HG03565 (cell line): ENCODE measurements at regions not wholly inside any gene's neighbourhood (a gene's known extent, or its start where the extent isn't known, plus 50 kb on each side); places are given as distances from the start of the nearest gene placed in this dataset.

ENCODE experiments used
- ATAC-seq: cut with Tn5 transposase; IDR thresholded peaks from one replicate; pipeline ENCODE4 v1.9.1; 2021; ENCODE audit warnings: mild to moderate bottlenecking, moderate library complexity; ENCODE audit not compliant: unreplicated experiment

DNA sequence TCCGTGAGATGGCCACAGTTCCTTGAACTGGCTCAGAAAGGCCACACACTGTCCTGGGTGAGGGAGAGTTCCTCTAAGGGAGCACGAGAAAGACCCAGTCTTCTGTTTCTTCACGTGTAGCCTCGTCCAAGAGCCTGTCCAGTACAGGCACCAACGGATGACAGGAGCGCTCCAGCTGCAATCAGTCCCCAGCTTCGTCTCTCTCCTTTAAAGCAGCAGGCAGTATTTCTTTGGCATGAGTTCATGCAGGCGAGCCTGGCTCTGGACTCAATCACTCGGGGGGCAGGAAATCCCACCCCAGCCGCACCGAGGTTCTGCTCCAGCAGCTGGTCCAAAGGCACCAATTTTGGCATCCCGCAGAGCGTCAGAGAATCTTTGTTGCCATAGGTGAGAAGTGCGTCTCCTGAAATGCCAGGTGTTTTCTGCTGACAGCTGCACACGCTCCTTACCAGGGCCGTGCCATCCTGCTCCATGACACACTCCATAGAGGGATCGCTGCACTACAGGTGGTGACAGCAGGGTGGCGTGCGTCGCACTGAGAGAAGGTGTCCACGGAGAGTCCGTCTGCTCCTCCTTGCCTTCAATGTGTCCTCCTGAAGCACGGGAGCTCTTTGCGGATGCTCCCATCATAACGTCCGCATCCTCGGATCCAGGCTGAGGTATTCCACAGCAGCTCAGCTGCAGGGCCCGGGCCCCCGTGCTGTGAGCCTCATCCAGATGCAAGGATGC lies 59.6 kb upstream of the AFDN start:
- ATAC-seq, result no peak

DNA sequence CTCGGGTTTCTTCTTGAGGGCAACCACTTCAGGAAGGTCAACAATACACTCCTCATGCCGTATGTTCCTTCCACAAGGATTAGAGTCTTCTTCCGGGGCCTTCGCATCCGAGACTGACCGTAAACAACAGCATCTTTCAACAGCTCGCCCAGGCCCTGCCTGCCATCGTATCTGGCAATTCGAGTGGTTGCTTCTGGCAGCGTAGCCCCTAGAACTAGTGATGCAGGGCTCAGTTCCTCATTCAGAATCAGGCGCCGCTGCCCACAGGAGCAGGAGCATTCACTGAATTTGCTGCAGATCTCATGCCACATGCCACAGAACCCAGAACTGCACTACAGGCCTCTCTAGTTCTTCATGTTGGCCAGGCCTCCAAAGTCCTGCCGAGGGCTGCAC lies 59.0 kb upstream of the AFDN start:
- no peak for ATAC-seq

DNA sequence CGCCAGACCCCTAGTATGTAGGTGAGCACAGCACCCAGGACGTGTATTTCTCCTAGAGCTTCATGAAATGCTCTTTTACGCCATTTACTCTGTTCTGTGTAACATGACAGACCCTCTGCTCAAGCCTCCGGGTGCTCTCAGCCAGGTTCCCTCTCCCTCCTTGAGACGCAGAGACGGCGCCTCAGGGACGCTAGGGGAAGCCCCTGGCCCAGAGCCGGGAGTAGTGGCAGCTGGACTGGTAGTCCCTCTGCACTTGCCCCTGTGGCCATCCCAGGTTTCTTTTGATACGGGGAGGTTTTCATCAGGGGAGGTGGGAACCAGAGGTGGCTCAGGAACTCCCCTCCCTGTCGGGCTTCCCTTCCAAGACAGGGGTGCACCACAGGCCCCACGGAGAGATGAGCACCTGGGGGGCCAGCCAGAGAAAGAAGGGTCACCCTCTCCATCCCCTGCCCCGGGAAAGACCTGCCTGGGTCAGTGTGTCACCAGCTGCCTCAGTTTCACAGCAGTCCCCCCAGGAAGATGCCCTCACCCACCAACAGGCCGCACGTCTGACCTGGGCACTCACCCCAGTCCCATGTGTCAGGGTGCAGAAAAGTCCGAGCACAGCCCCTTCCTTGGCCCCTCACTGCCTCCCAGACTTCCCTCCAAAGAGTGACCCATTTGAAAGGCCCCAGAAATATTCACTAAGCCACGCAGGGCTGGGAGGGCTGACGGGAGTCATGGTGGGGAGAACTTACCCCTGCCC lies 58.1 kb upstream of the AFDN start:
- no peak for ATAC-seq

DNA sequence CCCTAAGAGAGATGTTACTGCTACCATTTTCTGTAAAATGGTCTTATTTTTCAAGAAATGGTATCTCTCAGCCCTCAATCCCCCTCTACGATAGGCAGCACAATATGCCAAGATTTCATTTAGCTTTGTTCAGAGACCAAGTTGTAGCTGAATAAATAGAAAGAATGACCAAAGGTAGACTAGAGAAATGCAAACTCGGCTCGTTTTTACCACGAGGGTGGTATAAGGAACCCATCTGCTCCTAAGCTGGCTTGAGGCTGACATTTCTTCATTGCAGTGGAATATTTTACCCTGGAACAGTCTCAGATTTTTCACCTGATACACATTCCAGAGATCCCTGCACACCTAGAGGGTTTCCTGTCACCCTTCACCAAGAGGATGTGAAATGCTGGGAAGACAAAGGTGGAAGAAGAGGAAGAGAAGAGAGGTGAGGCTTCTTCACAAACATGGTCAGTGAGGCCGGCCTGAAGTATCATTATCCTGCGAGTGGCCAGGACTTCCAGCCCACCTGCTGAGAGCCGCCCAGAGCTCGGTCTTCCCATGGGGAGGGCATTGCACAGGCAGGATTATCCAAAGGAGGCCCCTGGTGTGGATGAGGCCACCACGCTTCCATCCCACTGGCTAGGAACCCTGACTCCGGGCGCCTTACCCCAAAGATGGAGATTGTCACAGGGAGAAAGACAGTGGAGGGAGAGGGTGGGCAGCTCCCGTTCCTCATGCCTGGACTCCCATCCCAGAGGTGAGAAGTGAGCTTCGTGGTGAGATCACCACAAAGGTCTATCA lies 57.1 kb upstream of the AFDN start:
- ATAC-seq, result no peak

DNA sequence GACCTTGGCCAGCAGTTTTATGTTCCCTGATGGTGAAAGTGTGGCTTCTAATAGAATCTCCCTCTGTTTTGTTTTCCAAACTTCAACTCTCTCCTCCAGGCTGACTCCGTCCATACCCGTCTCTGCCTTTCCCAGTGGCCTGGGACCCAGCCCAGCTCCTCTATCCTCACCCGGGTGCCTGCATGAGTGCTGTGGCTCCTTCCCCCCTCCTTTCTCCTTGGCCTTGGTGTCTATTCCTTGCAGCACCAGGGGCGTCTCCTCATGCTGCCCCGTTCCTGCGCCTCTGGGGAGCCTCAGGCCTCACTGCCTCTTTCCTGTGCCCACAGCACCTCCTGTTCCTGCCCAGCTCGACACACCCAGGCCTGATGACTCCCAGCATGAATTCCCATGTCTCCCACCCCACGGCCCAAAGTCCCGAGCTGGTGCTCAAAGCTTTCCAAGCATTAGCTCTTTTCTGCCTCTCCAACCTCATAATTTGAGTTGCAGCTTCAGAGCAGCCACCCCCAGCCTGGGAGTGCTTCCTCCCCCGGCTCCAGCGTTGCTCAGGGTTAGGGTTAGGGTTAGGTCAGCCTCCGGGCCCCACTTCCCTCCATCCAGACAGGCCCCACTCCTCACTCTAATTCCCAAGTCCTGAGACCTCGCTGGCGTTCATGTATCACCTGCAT lies 56.3 kb upstream of the AFDN start:
- ATAC-seq, result no peak

DNA sequence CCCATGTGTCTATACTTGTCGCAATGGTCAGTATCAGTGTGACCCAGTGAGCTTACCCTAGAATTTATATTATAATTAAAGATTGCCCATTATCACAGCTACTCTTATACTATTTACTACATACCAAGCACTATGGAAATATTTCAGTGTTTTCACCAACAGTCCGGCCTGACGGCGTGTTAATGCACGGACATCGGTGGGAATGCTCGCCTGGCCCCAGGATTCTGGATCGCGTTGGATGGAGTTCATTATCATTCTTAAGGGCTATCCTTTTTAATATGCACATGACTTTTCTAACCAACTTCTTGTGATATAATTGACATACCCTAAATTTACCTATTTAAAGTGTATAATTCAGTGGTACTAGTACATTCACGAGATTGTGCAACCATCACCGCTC lies 51.8 kb upstream of the AFDN start:
- no peak for ATAC-seq

DNA sequence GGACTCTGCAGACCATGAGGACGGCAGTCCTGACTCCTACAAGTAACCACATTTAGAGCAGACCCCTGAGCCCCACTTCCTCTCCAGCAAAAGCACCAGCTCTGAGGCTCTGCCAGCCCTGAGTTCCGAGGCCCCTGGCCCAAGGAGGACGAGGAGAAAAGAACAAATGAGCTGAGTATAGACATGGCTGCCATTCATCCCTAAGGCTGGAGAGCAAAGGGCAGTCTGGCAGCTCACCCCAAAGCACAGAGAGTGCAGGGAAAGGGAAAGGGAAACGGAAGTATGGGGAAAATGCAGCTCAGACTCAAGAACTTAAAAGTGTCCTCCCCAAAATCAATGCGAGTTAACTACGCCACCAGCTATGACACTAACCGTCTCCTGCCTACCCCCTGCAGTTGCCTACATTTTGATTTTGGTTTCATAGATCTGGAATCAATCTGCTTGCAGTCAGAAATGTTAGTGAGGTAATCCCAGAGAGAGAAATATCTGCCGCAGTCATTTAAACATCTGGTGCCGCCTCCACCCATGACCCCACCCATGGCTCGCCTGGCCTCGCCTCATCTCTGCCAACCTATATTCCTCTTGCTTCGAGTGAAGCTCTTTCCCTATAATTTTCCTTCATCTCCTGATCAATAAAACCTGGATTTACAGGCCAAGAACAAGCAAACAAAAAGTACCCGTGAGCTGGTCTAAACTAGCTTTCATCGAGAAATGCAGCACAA lies 49.6 kb upstream of the AFDN start:
- ATAC-seq, result no peak
